ENCODE measurements at regions not wholly inside any gene's neighbourhood (a gene's known extent, or its start where the extent isn't known, plus 50 kb on each side); places are given as distances from the start of the nearest gene placed in this dataset.

- no peaks in the 10 kb centered on the region for H3K27me3 ChIP-seq (ENCODE audit: control insufficient read depth, insufficient read depth, low read length)
- H4K20me1 ChIP-seq (ENCODE audit: control insufficient read depth, extremely low read depth, insufficient read depth, low read length) = no peaks in the 10 kb centered on the region
- H3K9me3 ChIP-seq (ENCODE audit: control insufficient read depth, insufficient read depth, low read depth, low read length) = no peaks in the 10 kb centered on the region
- no peak overlapping the region for H2AFZ ChIP-seq (ENCODE audit: low read length)
- no peak overlapping the region for H3K9ac ChIP-seq (ENCODE audit: insufficient read depth, low read length)
- no peak overlapping the region for H3K27ac ChIP-seq (ENCODE audit: insufficient read depth, low read length)
- no peak overlapping the region for H3K4me2 ChIP-seq (ENCODE audit: extremely low read depth, insufficient read depth, low read length)
- no peaks in the 10 kb centered on the region for H3K4me1 ChIP-seq (ENCODE audit: control insufficient read depth, extremely low read depth, insufficient read depth, low read length)
- no peak overlapping the region for H3K4me3 ChIP-seq (replicated peaks in 1 of 4; ENCODE audit: control extremely low read depth in 1 of 4, insufficient read depth in 1 of 4, low read depth in 3 of 4, low read length in 4 of 4)
- no peaks in the 10 kb centered on the region for H3K79me2 ChIP-seq (ENCODE audit: control insufficient read depth, insufficient read depth, low read length)
- no peak for TF ChIP-seq EZH2 (IDR thresholded peaks at IDR 0.05; ENCODE audit: low read length, missing control alignments)
- TF ChIP-seq, protein P1, sequence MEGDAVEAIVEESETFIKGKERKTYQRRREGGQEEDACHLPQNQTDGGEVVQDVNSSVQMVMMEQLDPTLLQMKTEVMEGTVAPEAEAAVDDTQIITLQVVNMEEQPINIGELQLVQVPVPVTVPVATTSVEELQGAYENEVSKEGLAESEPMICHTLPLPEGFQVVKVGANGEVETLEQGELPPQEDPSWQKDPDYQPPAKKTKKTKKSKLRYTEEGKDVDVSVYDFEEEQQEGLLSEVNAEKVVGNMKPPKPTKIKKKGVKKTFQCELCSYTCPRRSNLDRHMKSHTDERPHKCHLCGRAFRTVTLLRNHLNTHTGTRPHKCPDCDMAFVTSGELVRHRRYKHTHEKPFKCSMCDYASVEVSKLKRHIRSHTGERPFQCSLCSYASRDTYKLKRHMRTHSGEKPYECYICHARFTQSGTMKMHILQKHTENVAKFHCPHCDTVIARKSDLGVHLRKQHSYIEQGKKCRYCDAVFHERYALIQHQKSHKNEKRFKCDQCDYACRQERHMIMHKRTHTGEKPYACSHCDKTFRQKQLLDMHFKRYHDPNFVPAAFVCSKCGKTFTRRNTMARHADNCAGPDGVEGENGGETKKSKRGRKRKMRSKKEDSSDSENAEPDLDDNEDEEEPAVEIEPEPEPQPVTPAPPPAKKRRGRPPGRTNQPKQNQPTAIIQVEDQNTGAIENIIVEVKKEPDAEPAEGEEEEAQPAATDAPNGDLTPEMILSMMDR (conservative IDR thresholded peaks at IDR 0.05 in 1 of 2, IDR thresholded peaks at IDR 0.05 in 1 of 2; ENCODE audit: low read depth in 1 of 2, low read length in 2 of 2) = no peak
- no peaks in the 10 kb centered on the region for H3K36me3 ChIP-seq (ENCODE audit: control insufficient read depth, insufficient read depth, low read length)
- DNase-seq (ENCODE audit: low read depth in 2 of 2) = no peak
Measured at GRCh38 chr11:116137753-116138152, 633.5 kb upstream of the CADM1 start.

GRCh38 chr11:116136987-116137674, 632.9 kb upstream of the CADM1 start:
- DNase-seq (ENCODE audit: low read depth in 2 of 2) = no peak
- H3K4me1 ChIP-seq (ENCODE audit: control insufficient read depth, extremely low read depth, insufficient read depth, low read length) = no peaks in the 10 kb centered on the region
- H3K27me3 ChIP-seq (ENCODE audit: control insufficient read depth, insufficient read depth, low read length) = no peaks in the 10 kb centered on the region
- no peak overlapping the region for H3K4me2 ChIP-seq (ENCODE audit: extremely low read depth, insufficient read depth, low read length)
- no peak for TF ChIP-seq EZH2 (IDR thresholded peaks at IDR 0.05; ENCODE audit: low read length, missing control alignments)
- TF ChIP-seq, protein P1 (conservative IDR thresholded peaks at IDR 0.05 in 1 of 2, IDR thresholded peaks at IDR 0.05 in 1 of 2; ENCODE audit: low read depth in 1 of 2, low read length in 2 of 2) = no peak
- H4K20me1 ChIP-seq (ENCODE audit: control insufficient read depth, extremely low read depth, insufficient read depth, low read length) = no peaks in the 10 kb centered on the region
- no peaks in the 10 kb centered on the region for H3K79me2 ChIP-seq (ENCODE audit: control insufficient read depth, insufficient read depth, low read length)
- no peak overlapping the region for H2AFZ ChIP-seq (ENCODE audit: low read length)
- H3K4me3 ChIP-seq (replicated peaks in 1 of 4; ENCODE audit: control extremely low read depth in 1 of 4, insufficient read depth in 1 of 4, low read depth in 3 of 4, low read length in 4 of 4) = no peak overlapping the region
- no peak overlapping the region for H3K9ac ChIP-seq (ENCODE audit: insufficient read depth, low read length)
- no peaks in the 10 kb centered on the region for H3K9me3 ChIP-seq (ENCODE audit: control insufficient read depth, insufficient read depth, low read depth, low read length)
- no peaks in the 10 kb centered on the region for H3K36me3 ChIP-seq (ENCODE audit: control insufficient read depth, insufficient read depth, low read length)
- no peak overlapping the region for H3K27ac ChIP-seq (ENCODE audit: insufficient read depth, low read length)

GRCh38 chr11:116135891-116136290, 631.7 kb upstream of the CADM1 start:
- TF ChIP-seq, protein P1 (conservative IDR thresholded peaks at IDR 0.05 in 1 of 2, IDR thresholded peaks at IDR 0.05 in 1 of 2; ENCODE audit: low read depth in 1 of 2, low read length in 2 of 2) = no peak
- TF ChIP-seq EZH2 (IDR thresholded peaks at IDR 0.05; ENCODE audit: low read length, missing control alignments) = no peak
- Histone ChIP-seq H3K27ac (ENCODE audit: insufficient read depth, low read length) (no peak overlapping the region), H3K4me1 (ENCODE audit: control insufficient read depth, extremely low read depth, insufficient read depth, low read length) (no peaks in the 10 kb centered on the region), H3K9me3 (ENCODE audit: control insufficient read depth, insufficient read depth, low read depth, low read length) (no peaks in the 10 kb centered on the region), H2AFZ (ENCODE audit: low read length) (no peak overlapping the region), H3K36me3 (ENCODE audit: control insufficient read depth, insufficient read depth, low read length) (no peaks in the 10 kb centered on the region), H3K27me3 (ENCODE audit: control insufficient read depth, insufficient read depth, low read length) (no peaks in the 10 kb centered on the region), H4K20me1 (ENCODE audit: control insufficient read depth, extremely low read depth, insufficient read depth, low read length) (no peaks in the 10 kb centered on the region), H3K4me3 (replicated peaks in 1 of 4; ENCODE audit: control extremely low read depth in 1 of 4, insufficient read depth in 1 of 4, low read depth in 3 of 4, low read length in 4 of 4) (no peak overlapping the region), H3K9ac (ENCODE audit: insufficient read depth, low read length) (no peak overlapping the region), H3K79me2 (ENCODE audit: control insufficient read depth, insufficient read depth, low read length) (no peaks in the 10 kb centered on the region), H3K4me2 (ENCODE audit: extremely low read depth, insufficient read depth, low read length) (no peak overlapping the region)
- DNase-seq (ENCODE audit: low read depth in 2 of 2) = no peak
